ENCODE measurements at regions not wholly inside any gene's neighbourhood (a gene's known extent, or its start where the extent isn't known, plus 50 kb on each side); places are given as distances from the start of the nearest gene placed in this dataset.
A peak's percentile ranks its signal among the peaks of the same experiment; 100 is the strongest.

GRCh38 chr2:19559596-19560240 lies 201.3 kb upstream of the OSR1 start:
- Mint-ChIP-seq H3K4me1 (peaks cover 4% of the 10 kb centered on the region), H3K4me3 (no peak overlapping the region), H3K27ac (no peak overlapping the region), H3K9me3 (no peaks in the 10 kb centered on the region), H3K27me3 (peaks cover 5% of the 10 kb centered on the region), H3K36me3 (ENCODE audit: low read depth) (no peaks in the 10 kb centered on the region)
- peak; percentile 56 for DNase-seq
- intact Hi-C loops (cut with micrococcal nuclease), result no loop called here

- Mint-ChIP-seq H3K27me3 (peaks cover 1% of the 10 kb centered on the region), H3K4me1 (peaks cover 4% of the 10 kb centered on the region), H3K27ac (no peak overlapping the region), H3K4me3 (no peak overlapping the region), H3K36me3 (ENCODE audit: low read depth) (no peaks in the 10 kb centered on the region), H3K9me3 (no peaks in the 10 kb centered on the region)
- no peak for DNase-seq
- intact Hi-C loops (cut with micrococcal nuclease), result no loop called here
Observed at GRCh38 chr2:19556648-19557047, 198.2 kb upstream of the OSR1 start.

DNA sequence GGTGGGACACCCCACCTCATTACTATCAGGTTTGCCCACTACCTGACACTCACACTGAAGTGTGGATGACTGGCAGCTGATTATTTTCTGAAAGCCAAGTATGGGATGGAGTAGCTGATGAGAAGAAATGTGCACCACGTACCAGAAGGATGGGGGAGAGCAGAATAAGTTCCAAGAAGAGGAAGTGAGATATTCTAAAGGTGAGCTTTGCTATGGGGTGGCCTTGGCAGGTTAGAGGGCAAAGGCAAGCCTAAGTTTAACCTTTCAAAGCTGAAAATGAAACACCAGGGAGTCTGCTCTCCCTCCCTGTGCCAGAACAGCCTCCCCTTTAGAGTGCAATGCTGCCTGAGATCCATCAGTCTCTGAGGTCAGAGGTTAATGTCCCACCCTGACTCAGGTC lies 196.1 kb upstream of the OSR1 start:
- no peak overlapping the region for H3K4me3 Mint-ChIP-seq
- intact Hi-C loops (cut with micrococcal nuclease), result no loop called here
- H3K27me3 Mint-ChIP-seq, result no peaks in the 10 kb centered on the region
- H3K27ac Mint-ChIP-seq, result no peak overlapping the region
- H3K9me3 Mint-ChIP-seq, result no peaks in the 10 kb centered on the region
- peak; percentile 24 for DNase-seq
- H3K4me1 Mint-ChIP-seq, result peaks cover under 1% of the 10 kb centered on the region
- no peaks in the 10 kb centered on the region for H3K36me3 Mint-ChIP-seq (ENCODE audit: low read depth)

- no peaks in the 10 kb centered on the region for H3K36me3 Mint-ChIP-seq (ENCODE audit: low read depth)
- DNase-seq, result no peak
- intact Hi-C loops (cut with micrococcal nuclease), result no loop called here
- no peaks in the 10 kb centered on the region for H3K27me3 Mint-ChIP-seq
- no peaks in the 10 kb centered on the region for H3K9me3 Mint-ChIP-seq
- H3K4me3 Mint-ChIP-seq, result no peak overlapping the region
- no peak overlapping the region for H3K27ac Mint-ChIP-seq
- no peaks in the 10 kb centered on the region for H3K4me1 Mint-ChIP-seq
Observed at GRCh38 chr2:19552270-19552669, 193.8 kb upstream of the OSR1 start.

DNA sequence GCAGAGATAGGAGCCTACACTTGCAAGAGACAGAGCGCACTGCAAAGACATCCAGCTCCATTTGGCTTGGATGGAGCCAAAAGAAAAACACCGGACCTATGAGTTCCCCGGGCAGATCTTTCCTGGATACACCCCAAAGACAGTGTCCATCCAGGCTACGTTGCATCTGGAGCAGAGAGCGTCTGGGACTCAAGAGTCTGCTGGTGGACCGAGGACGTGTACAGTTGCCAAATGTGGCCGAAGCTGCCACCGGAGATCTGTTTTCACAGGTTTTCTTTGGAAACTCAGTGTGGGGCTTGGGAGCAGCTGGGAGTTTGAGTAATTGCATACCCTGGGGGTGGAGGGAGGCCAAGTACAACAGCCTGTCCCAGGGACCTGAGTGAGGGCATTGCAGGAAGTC lies 192.3 kb upstream of the OSR1 start:
- no peaks in the 10 kb centered on the region for H3K36me3 Mint-ChIP-seq (ENCODE audit: low read depth)
- H3K4me1 Mint-ChIP-seq, result no peaks in the 10 kb centered on the region
- no peak overlapping the region for H3K27ac Mint-ChIP-seq
- H3K27me3 Mint-ChIP-seq, result no peaks in the 10 kb centered on the region
- peak; percentile 46 for DNase-seq
- no peaks in the 10 kb centered on the region for H3K9me3 Mint-ChIP-seq
- H3K4me3 Mint-ChIP-seq, result no peak overlapping the region
- intact Hi-C loops (cut with micrococcal nuclease), result no loop called here

DNA sequence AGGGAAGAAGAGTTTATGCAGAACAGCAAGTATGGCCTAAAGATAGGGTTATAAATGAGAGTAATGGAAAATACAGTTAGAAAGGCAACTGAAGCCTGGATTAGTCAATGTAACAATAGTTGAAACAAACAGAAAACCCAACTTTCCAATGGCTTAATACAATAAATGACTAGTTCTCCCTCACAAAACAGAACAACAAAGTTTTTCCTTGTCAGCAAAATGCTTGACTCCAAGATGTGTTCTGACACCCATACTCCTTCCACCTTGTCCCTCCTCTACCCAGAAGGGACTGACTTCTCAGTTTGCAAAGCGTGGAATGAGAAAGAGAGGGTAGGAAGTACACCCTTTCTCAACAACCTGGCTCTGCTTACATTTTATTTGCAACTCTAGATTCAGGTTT lies 191.4 kb upstream of the OSR1 start:
- Mint-ChIP-seq H3K27me3 (no peaks in the 10 kb centered on the region), H3K27ac (no peak overlapping the region), H3K36me3 (ENCODE audit: low read depth) (no peaks in the 10 kb centered on the region), H3K9me3 (no peaks in the 10 kb centered on the region), H3K4me1 (no peaks in the 10 kb centered on the region), H3K4me3 (no peak overlapping the region)
- DNase-seq, result no peak
- intact Hi-C loops (cut with micrococcal nuclease), result no loop called here

DNA sequence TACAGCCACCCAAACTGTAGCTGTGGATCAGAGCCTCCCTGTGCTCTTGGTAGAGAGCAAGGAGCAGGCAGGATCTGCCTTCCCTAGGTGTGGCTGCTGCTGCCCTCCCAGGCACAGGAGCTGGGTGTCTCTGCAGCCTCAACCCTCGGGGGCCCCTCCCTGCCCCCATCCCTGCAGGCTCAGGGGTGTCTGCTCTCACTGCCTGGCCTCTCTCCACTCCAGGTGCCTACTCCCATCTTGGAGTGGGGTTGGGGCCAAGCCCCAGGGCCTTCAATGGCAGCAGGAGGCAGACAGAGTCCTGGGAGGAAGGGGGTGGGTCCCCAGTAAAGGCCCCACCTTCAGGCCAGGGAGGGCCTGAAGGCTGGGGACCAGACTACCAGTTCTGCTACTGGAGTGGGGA lies 189.7 kb upstream of the OSR1 start:
- Mint-ChIP-seq H3K9me3 (no peaks in the 10 kb centered on the region), H3K27me3 (no peaks in the 10 kb centered on the region), H3K27ac (no peak overlapping the region), H3K36me3 (ENCODE audit: low read depth) (no peaks in the 10 kb centered on the region), H3K4me1 (no peaks in the 10 kb centered on the region), H3K4me3 (no peak overlapping the region)
- DNase-seq, result no peak
- intact Hi-C loops (cut with micrococcal nuclease), result no loop called here

GRCh38 chr2:19547321-19547720 lies 188.9 kb upstream of the OSR1 start:
- Mint-ChIP-seq H3K27ac (no peak overlapping the region), H3K4me1 (no peaks in the 10 kb centered on the region), H3K36me3 (ENCODE audit: low read depth) (no peaks in the 10 kb centered on the region), H3K9me3 (no peaks in the 10 kb centered on the region), H3K27me3 (no peaks in the 10 kb centered on the region), H3K4me3 (no peak overlapping the region)
- DNase-seq, result no peak
- intact Hi-C loops (cut with micrococcal nuclease), result no loop called here

GRCh38 chr2:19545507-19545906 lies 187.1 kb upstream of the OSR1 start:
- Mint-ChIP-seq H3K9me3 (no peaks in the 10 kb centered on the region), H3K36me3 (ENCODE audit: low read depth) (no peaks in the 10 kb centered on the region), H3K27me3 (no peaks in the 10 kb centered on the region), H3K4me3 (no peak overlapping the region), H3K27ac (no peak overlapping the region), H3K4me1 (no peaks in the 10 kb centered on the region)
- intact Hi-C loops (cut with micrococcal nuclease), result no loop called here
- DNase-seq, result peak; percentile 33

DNA sequence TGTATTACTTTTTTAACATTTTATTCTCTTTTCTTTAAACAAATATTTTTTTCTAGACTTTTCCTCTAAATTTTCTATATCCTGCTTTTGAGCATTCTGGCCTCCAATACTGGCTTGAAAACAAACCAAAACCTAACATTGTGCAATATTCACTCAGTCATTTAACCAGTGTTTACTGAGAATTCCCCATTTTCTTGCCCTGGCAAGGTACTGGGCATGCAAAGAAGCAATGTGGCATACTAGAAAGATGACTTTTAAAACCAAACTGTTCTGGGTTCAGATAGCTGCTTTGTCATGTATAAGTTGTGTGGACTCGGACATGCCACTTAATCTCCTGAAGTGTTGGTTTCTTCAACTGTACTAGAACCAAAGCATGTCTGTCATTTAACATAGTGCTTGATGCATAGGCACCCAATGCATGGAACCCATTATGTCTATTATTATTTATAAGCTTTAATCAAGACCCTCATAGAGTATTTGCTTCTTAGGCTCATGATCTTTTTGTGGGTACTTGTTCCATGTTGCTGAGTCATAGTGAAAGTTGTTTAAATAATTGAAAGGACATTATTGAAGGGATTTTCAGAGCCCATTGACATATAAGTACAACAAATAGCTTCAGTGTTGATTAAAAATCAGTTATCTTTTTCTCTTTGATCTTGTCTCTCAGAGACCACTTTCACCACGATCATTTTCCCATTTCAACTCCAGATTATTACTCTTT lies 185.4 kb upstream of the OSR1 start:
- Mint-ChIP-seq H3K4me1 (no peaks in the 10 kb centered on the region), H3K9me3 (no peaks in the 10 kb centered on the region), H3K27me3 (no peaks in the 10 kb centered on the region), H3K36me3 (ENCODE audit: low read depth) (no peaks in the 10 kb centered on the region), H3K27ac (no peak overlapping the region), H3K4me3 (no peak overlapping the region)
- intact Hi-C loops (cut with micrococcal nuclease), result no loop called here
- DNase-seq, result peak; percentile 17

DNA sequence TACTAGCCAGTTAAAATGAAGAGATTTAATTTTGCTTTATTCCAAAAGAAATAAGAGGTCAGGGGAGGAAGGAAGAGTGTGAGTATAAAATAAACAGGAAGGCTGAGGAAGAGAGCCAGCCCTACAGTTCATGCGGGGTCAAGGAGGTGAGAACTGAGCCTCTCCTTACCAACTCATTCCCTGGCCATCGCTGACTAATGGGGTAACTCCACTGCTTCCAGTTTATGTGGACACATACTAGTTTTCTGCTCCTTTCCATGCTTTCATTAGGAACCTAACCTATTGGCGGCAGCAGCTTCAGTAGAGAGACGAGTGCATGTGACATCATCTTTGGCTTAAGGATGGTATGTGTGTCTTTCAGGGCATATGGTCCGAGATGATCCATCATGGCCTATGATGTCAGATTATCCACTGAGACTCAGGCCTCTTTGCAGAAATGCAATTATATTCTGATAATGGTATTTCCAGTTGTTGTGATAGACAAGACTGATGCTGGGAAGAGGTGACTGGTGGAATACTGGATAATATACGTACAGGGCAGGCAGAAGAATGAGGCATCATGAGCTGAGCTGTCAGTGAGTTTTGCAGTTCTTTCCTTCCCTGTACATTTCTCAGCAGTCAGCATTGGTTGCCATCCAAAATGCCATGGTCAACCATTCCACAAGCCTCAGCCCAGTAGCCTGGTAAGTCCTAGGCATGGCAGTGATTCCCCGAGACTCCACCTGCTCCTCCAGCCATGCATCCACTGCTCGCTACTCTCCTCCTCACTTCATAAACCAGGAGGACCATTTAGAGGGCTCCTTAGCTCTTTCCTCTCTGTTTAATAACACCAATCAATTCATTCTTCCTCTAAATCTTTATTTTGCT lies 184.6 kb upstream of the OSR1 start:
- no peaks in the 10 kb centered on the region for H3K27me3 Mint-ChIP-seq
- no peak overlapping the region for H3K27ac Mint-ChIP-seq
- no peaks in the 10 kb centered on the region for H3K4me1 Mint-ChIP-seq
- no peak overlapping the region for H3K4me3 Mint-ChIP-seq
- H3K9me3 Mint-ChIP-seq, result no peaks in the 10 kb centered on the region
- intact Hi-C loops (cut with micrococcal nuclease), result no loop called here
- DNase-seq, result peak; percentile 6
- H3K36me3 Mint-ChIP-seq (ENCODE audit: low read depth), result no peaks in the 10 kb centered on the region

DNA sequence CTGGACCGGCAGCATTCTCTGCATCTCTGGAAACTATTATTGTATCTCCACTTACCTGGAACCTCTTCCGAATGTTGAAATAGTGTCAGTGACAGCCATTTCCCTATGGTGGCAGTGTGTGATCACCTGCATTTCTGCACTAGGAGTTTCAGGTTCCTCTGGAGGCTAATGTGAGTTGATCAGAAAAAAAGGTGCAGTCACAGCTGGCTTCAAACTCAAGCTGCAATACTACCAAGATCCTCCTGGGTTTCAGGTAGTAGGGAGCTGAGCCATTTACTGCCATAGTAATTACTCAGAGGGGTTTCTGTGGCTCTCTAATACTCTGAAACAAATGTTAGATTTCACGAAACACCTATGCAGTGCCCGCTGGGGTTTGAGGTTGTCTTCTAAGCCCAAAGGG lies 183.5 kb upstream of the OSR1 start:
- intact Hi-C loops (cut with micrococcal nuclease), result no loop called here
- peak; percentile 36 for DNase-seq
- Mint-ChIP-seq H3K4me3 (no peak overlapping the region), H3K9me3 (no peaks in the 10 kb centered on the region), H3K36me3 (ENCODE audit: low read depth) (no peaks in the 10 kb centered on the region), H3K27ac (no peak overlapping the region), H3K27me3 (peaks cover 2% of the 10 kb centered on the region), H3K4me1 (no peaks in the 10 kb centered on the region)

DNA sequence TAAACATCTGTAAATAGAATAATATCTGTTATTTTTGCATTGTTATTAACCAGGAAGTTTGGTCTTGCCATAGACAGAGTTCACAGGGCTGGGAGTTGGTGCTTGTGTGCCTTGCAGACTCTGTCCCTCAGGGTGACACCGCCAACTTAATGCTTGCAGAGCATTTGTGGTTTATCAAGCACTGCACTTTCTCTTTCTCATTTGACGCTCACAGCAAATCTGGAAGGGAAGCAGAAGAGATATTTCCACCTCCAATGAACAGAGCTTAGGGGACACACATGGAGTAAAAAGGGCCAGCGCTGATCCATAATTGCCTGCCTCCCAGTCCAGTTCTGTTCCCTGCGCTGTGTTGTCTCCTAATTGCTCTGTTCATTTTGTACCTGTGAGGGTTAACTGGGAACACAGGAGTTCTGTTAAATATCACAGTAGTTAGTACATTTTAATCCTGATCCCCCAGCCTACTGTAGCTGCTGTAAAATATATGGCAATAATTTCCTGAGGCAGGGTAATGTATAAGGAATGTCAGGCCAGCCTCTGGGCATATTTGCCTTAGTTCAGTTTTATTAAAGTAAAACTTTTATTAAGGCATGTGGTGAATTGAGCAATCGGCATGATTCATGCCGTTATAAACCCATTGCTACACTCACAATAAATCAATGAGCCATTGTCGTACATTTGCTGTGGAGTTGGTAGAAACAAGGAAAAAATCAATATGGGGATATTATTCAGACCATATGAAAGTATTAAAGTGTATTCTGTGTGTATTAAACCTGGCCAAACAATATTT lies 182.5 kb upstream of the OSR1 start:
- intact Hi-C loops (cut with micrococcal nuclease), result no loop called here
- peak; percentile 32 for DNase-seq

More for the DNA sequence above, 182.5 kb upstream of the OSR1 start:
- no peaks in the 10 kb centered on the region for H3K36me3 Mint-ChIP-seq (ENCODE audit: low read depth)
- peaks cover 2% of the 10 kb centered on the region for H3K27me3 Mint-ChIP-seq
- no peaks in the 10 kb centered on the region for H3K9me3 Mint-ChIP-seq
- no peak overlapping the region for H3K27ac Mint-ChIP-seq
- no peaks in the 10 kb centered on the region for H3K4me1 Mint-ChIP-seq
- H3K4me3 Mint-ChIP-seq, result no peak overlapping the region

All from activated CD4-positive, alpha-beta T cell treated with anti-CD3 and anti-CD28 coated beads, Interleukin-2, amount 10 ng/mL, durations not matched to agents 24 days and 14 days (primary cell).